Activated CD4-positive, alpha-beta T cell treated with anti-CD3 and anti-CD28 coated beads, Interleukin-2, Interleukin-6, amounts not matched to agents 100 ng/mL and 50 ng/mL, durations not matched to agents 16 hours and 8 hours (primary cell): ENCODE measurements at regions not wholly inside any gene's neighbourhood (a gene's known extent, or its start where the extent isn't known, plus 50 kb on each side); places are given as distances from the start of the nearest gene placed in this dataset.
A peak's percentile ranks its signal among the peaks of the same experiment; 100 is the strongest.

Experiments used
- DNase-seq: peaks from one replicate; pipeline ENCODE4 v3.0.0-alpha.2; 2020

- no peak for DNase-seq
Measured at GRCh38 chr18:60445341-60445740, 72.8 kb upstream of the MC4R start.

DNA sequence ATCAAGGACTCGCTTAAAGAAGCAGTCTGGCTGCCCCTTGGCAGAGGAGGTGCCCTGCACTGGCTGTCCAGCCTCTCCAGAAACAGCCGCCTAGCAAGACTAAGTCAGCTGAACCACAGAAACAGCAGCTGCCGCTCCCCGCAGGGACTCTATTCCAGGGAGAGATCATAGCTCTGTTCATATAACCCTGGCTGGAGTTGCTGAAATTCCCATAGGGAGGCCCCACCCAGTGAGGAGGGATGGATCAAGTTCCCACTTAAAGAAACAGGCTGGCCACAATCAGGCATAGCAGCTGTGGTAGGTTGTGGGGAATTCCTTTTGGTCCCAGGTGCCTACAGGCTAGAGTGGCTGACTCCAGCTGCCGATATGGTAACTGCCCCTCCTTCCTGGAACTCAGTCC is 74.2 kb upstream of the MC4R start:
- no peak for DNase-seq

DNA sequence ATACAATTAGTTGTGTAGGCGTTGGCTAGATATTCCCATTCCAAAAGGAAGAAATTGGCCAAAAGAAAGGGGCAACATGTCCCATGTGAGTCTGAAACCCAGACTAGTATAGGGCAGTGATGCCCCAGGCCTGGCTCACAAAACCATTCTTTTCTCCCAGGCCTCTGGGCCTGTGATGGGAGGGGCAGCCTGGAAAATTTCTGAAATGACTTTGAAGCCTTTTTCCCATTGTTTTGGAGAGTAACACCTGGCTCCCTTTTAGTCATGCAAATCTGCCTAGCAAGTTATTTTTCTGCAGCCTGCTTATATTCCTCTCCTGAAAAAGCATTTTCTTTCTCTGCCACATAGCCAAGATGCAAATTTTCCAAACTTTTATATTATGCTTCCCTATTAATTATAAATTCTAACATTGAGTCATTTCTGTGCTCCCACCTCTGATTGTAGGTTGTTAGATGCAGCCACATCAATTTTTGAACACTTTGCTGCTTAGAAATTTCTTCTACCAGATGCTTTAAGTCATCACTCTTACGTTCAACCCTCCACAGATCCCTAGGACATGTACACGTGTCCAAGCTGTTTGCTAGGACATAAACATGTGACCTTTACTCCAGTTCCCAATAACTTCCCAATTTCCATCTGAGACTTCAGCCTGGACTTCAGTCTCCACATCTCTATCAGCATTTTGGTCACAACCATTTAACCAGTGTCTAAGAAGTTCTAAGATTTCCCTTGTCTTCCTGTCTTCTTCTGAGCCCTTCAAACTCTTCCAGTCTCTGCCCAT is 76.1 kb upstream of the MC4R start:
- DNase-seq = no peak

- no peak for DNase-seq
Measured at GRCh38 chr18:60452421-60452820, 79.8 kb upstream of the MC4R start.

DNA sequence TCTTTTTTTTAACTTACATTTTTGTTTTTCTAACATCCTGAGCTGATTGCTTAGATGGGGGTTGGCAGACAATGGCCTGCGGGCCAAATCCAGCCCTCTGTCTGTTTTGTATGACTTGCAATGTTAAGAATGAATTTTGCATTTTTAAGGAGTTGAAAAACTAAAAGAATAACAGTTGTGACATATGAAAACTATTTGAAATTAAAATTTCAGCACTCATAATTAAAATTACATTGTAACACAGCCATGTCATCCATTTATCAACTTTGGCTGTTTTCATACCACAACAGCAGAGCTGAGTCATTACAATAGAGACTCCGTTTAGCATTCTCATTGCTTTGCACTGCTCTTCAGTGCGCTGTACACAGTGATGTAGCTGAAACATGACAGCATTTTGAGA is 94.1 kb upstream of the MC4R start:
- DNase-seq = no peak

DNA sequence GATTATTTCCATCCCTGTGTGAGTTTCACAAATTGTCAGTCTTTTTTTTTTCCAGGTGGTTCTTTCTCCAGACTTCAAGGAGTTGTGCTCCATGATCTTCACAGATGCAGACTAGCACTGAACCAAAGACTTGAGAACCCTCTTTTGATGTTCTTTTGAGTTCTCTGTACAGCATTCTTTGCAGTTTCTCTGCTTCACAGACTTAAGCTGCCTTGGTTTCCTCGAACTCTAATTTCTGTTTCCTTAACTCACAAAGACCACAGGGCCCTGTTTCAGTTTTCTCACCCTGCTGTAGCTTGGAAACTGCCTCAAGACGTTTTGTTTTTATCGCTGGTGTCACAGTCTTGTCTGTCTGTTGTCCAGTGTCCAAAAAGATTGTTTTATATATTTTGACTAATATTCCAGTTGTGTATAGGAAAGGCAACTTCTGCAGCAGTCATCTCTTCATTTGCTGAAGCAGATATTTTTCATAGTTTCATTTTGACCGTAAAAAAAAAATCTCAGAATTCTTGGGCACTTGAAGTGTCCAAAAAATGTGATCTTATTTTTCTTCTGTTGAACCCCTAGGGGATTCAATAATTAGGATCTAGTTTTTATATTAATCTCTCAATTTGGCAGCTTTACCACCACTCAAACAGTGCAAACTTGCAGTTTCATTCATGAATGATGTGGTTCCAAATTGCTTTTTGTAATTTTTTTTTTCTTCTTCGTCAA is 97.0 kb upstream of the MC4R start:
- DNase-seq = no peak

DNA sequence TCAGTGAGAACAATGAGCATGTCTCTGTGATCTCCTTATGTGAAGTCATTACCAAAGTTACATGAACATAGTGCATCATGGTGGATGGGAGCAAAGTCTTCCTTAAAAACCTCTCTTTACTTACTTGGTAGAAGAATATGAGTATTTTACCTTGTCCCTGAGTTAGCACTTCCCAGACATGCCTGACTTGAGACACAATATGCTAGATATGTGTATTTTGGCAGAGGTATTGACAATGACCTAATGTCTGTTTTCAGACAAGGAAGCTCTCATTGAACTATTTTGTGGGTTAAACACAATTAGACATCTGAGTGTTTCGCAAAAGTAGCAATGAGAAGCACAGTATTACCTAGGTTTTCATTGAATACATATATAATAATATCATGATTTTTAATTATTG is 99.1 kb upstream of the MC4R start:
- no peak for DNase-seq

GRCh38 chr18:60485201-60485600 is 112.6 kb upstream of the MC4R start:
- no peak for DNase-seq

- no peak for DNase-seq
Measured at GRCh38 chr18:60493066-60493465, 120.5 kb upstream of the MC4R start.

GRCh38 chr18:60499675-60500074 is 127.1 kb upstream of the MC4R start:
- DNase-seq = no peak

- no peak for DNase-seq
Measured at GRCh38 chr18:60500960-60501359, 128.4 kb upstream of the MC4R start.

GRCh38 chr18:60502591-60502990 is 130.0 kb upstream of the MC4R start:
- DNase-seq = no peak

- DNase-seq = no peak
Measured at GRCh38 chr18:60503199-60503598, 130.6 kb upstream of the MC4R start.

- no peak for DNase-seq
Measured at GRCh38 chr18:60506190-60506589, 133.6 kb upstream of the MC4R start.

- no peak for DNase-seq
Measured at GRCh38 chr18:60506682-60507081, 134.1 kb upstream of the MC4R start.

GRCh38 chr18:60508108-60508507 is 135.5 kb upstream of the MC4R start:
- no peak for DNase-seq

DNA sequence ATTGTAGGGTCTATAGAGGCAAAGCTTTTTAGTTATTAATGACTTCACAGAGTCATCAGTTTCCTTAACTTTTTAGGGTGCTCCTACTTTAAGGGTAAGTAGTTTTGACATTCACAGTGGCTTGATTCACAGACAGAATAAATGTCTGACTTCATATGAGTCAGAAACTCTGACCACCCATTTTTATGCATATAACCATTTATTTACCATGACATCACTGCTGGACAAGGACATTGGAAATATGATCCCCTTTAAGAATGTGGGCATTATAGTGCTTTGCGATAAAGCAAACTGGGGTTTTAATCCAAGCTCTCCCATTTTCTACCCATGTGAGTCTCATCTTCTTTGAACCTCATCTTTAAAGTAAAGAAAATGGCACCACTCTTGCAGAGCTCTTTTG is 162.0 kb upstream of the MC4R start:
- DNase-seq = no peak

- no peak for DNase-seq
Measured at GRCh38 chr18:60537074-60537473, 164.5 kb upstream of the MC4R start.

DNA sequence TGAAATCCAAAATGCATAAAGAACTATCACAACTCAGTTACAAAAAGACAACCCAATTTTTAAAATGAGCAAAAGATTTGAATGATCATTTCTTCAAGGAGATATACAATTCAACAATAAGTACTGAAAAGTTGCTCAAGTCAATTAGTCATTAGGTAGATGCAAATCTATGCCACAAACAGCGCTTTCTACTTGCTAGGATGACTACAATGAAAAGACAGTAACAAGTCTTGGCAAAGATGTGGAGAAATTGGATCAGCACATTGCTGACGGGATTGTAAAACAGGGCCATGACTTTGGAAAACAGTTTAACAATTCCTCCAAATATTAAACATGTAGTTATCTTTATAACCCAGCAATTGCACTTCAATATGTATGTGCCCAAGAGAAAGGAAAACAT is 166.3 kb upstream of the MC4R start:
- no peak for DNase-seq

- DNase-seq = no peak
Measured at GRCh38 chr18:60541661-60542060, 169.1 kb upstream of the MC4R start.

GRCh38 chr18:60543646-60544045 is 171.1 kb upstream of the MC4R start:
- DNase-seq = no peak

DNA sequence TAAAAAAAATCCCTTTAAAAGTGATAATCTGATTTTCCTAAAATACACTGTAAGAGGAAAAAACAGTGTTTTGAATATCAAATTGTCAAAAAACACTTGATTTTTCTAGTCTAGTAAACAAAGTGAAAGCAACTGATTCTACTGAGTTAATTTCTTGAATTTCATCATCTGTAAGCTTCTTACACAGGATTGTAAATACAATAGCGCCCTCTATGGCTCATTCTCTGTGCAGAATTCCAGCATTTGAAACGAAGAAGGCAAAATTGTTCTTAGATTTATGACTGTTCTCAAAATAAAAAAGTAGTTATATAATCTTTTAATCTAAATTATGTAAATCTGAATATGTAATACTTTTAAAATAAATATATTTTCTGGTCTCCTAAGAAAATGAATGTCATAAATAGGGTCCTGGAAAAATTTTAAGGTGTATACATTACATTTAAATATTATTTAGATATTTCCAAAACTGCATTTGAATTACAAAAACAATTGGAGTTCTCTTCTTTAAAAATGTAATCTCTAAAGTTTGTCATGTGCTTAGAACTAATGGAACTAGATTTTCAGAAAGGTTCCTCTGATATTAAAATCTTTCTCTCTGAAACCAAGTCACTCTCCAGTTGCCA is 176.9 kb upstream of the MC4R start:
- DNase-seq = peak; percentile 57

GRCh38 chr18:60552948-60553347 is 180.4 kb upstream of the MC4R start:
- DNase-seq = no peak

DNA sequence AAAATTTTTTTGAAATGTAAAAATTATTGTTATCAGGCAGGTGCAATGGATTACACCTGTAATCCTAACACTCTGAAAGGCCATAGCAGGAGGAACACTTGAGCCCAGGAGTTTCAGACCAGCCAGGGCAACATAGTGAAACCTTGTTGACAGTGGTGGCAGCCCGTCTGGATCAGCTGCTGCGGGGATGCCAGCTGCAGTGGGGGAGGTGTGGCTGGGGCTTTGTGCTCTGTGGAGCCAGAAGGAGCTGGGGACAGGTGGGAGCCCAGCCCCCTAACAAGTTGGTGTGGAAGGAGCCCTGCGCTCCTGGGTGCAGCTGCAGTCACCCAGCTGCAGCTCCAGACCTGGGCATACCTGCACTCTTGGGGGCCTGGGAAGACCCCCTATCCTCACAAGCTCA is 182.4 kb upstream of the MC4R start:
- DNase-seq = no peak
